Posterior cingulate gyrus (tissue), 11 donors: ENCODE measurements at regions not wholly inside any gene's neighbourhood (a gene's known extent, or its start where the extent isn't known, plus 50 kb on each side); places are given as distances from the start of the nearest gene placed in this dataset.
A peak's percentile ranks its signal among the peaks of the same experiment; 100 is the strongest.

ENCODE experiments used
- DNase-seq, 10 donors: peaks; one replicate each; pipeline versions ENCODE4 v3.0.0 to v3.0.0-alpha.2; 2020 to 2021; ENCODE audit warnings: mixed read lengths in 3 of 10
- intact Hi-C: fragments of 100-400 bp; cut with DNase I; formaldehyde crosslinking; loops from one replicate; pipeline ENCODE4 v1.15.1; 2023

GRCh38 chr3:34547297-34547920, 749.0 kb downstream of the PDCD6IP start:
- intact Hi-C loops, result no loop called here

DNA sequence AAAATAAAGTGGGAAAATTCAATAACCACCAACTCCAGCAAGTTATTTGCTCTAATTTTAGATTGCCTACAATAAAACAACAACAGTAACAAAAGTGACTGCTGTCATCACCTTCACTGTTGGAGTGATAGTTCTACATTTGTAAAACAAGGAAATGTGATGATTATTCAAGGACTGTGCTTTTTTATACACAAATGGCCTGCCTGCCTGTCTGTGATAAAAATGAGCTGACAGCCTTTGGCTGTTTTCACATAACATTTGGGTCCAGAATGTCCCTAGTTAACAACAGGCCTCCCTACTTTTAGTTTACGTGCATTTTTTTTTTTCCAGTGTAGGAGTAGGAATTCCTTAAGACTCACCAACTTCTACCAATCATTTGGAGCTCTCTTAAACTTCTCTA, 768.8 kb downstream of the PDCD6IP start:
- no peak for DNase-seq
- intact Hi-C loops, result no loop called here

More at GRCh38 chr3:34547297-34547920, 749.0 kb downstream of the PDCD6IP start:
- no peak for DNase-seq

- DNase-seq, result no peak
- intact Hi-C loops, result no loop called here
Measured at GRCh38 chr3:34568766-34569165, 770.3 kb downstream of the PDCD6IP start.

DNA sequence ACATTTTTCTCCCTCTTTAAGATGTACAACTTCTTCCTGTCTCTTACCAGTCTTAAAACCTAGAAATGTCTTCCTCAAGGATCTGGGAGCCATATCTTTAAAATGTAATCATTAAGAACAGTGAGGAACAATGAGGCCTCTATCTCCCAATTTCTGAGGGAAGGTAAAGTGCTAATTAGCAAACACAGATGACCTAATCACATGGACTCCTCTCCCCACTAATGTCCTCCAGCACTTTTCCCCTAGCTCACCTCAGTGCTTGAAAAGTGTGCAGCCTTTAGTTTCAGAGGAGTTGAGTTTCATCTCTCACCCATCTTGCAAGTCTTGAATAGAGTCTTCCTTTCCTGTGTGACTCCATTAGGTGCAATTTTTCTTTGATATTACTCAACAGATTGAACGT, 771.0 kb downstream of the PDCD6IP start:
- DNase-seq, result no peak
- intact Hi-C loops, result no loop called here

GRCh38 chr3:34570916-34571705, 772.7 kb downstream of the PDCD6IP start:
- no peak for DNase-seq
- intact Hi-C loops, result no loop called here

- intact Hi-C loops, result no loop called here
Measured at GRCh38 chr3:34571714-34572113, 773.3 kb downstream of the PDCD6IP start.

GRCh38 chr3:34575776-34576175, 777.3 kb downstream of the PDCD6IP start:
- intact Hi-C loops, result no loop called here
- DNase-seq, result no peak

More at GRCh38 chr3:34571714-34572113, 773.3 kb downstream of the PDCD6IP start:
- no peak for DNase-seq

- intact Hi-C loops, result no loop called here
- DNase-seq, result no peak
Measured at GRCh38 chr3:34582055-34582454, 783.6 kb downstream of the PDCD6IP start.

DNA sequence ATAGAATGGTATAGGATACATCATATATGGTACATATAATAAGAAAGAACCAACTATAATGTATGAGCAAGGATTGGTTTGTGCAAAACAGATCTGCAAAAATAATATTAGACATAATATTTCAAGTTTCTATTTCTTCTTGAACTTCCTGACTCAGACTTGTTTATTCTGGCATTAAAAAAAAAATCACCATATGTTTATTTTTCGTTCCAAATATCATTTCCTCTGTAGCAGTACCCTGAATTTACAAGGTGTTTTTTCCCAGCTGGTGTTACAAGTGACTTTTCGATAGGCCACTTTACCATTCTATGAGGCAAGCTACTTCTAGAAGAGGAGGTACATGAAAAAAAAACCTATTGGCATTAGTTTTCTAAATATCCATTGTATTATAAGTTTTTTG, 785.0 kb downstream of the PDCD6IP start:
- intact Hi-C loops, result no loop called here
- DNase-seq, result no peak

GRCh38 chr3:34584971-34585370, 786.5 kb downstream of the PDCD6IP start:
- DNase-seq, result no peak
- intact Hi-C loops, result no loop called here

DNA sequence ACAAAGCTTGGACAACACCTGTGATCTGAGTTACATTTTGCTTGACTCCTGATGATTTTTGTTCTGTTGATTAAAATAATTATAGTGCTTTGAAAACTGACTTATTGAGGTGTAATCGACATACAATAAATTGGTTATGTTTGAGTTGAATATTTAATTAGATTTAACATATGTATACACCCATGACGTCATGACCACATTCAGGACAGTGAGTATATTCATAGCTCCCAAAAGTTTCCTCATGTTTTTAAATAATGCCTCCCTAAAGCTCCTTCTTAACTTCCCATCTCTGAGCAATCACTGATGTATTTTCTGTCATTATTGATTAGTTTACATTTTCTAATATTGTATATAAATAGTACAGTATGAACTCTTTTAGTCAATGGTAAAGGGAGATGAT, 801.2 kb downstream of the PDCD6IP start:
- DNase-seq, result no peak
- intact Hi-C loops, result no loop called here

DNA sequence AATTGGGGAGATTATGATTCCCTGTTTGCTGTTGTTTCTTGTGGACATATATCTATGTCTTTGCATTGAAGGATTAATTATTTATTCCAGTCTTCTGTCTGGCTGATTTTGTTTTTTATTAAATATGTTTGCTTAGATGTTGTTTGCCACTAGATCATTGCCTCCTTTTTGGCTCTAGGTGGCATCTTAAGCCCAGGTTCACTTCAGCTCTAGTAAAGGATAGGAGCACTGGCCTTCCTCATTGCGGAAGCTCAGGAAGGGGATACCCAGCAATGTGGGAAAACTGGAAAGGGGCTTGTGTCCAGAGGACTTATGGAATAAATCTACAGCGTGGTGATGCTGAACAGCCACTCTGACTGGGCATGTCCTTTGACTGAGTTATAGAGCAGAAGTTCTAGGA, 821.6 kb downstream of the PDCD6IP start:
- no peak for DNase-seq
- intact Hi-C loops, result no loop called here

DNA sequence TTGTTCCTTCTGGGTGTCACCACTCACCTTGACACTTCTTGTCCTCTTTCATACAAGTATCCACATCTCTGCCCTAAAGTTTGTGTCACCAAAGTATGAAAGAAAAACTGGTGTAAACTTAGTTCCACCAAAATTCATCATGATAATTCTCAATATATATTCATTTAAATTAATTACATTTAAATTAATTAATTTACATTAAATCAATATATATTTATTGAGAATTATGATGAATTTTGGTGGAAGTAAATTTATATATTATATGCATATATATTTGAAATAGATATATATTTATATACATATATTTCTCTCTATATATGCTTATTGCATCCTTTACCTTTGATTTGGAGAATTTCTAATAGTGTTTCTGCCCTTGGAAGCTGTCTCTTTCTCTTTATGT, 828.3 kb downstream of the PDCD6IP start:
- intact Hi-C loops, result no loop called here
- DNase-seq, result no peak

- intact Hi-C loops, result no loop called here
- DNase-seq, result no peak
Measured at GRCh38 chr3:34634939-34635338, 836.5 kb downstream of the PDCD6IP start.

- DNase-seq, result peak in 2 of 10 donors; percentile 52 to 72
- intact Hi-C loops, result no loop called here
Measured at GRCh38 chr3:34635352-34635850, 837.0 kb downstream of the PDCD6IP start.

DNA sequence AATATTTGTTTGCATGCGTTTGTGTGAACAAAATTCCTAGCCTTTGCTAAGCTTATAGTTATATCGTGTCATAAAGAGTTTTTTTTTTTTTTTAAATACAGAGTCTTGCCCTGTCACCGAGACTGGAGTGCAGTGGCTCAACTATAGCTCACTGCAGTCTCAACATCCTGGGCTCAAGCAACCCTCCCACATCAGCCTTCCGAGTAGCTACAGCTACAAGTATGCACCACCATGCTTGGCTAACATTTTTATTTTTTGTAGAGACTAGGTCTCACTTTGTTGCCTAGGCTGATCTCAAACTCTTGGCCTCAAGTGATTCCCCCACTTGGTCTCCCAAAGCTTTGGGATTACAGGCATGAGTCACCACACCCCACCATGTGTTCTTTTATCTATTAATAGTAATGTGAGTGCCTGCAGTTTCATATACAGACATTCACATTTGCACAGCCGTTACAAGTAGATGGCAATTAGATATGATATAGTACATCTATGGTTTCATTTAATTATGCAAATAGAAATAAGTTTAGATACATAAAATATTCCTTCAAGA, 848.6 kb downstream of the PDCD6IP start:
- intact Hi-C loops, result no loop called here
- DNase-seq, result no peak

DNA sequence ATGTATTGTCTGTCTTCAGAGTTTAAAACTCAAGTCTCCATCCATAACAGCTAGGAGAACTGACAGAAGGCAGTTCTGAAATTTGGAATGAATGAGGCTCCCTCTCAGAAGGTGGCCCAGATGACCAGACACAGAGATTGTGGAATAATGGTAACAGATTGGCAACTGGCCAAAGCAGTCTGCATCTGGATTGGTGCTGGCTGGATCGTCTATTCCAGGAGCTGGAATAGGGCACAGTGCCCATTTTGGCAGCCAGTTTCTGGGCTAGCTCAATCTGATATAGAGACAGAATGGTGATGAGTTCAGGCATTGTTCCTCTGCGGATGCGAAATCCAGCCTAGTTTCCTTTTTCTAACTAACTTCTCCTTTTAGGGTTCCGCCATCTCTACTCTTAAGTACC, 851.7 kb downstream of the PDCD6IP start:
- no peak for DNase-seq
- intact Hi-C loops, result no loop called here

- no peak for DNase-seq
- intact Hi-C loops, result no loop called here
Measured at GRCh38 chr3:34668915-34669314, 870.5 kb downstream of the PDCD6IP start.

GRCh38 chr3:34669490-34669889, 871.1 kb downstream of the PDCD6IP start:
- intact Hi-C loops, result no loop called here
- DNase-seq, result peak in 3 of 10 donors; percentile 42 to 54 (median 54)

- intact Hi-C loops, result no loop called here
- DNase-seq, result no peak
Measured at GRCh38 chr3:34675383-34676120, 877.1 kb downstream of the PDCD6IP start.

GRCh38 chr3:34676436-34676835, 878.0 kb downstream of the PDCD6IP start:
- DNase-seq, result no peak
- intact Hi-C loops, result no loop called here
